CD4-positive, alpha-beta memory T cell (primary cell): ENCODE measurements at regions not wholly inside any gene's neighbourhood (a gene's known extent, or its start where the extent isn't known, plus 50 kb on each side); places are given as distances from the start of the nearest gene placed in this dataset.

Experiments
- CTCF ChIA-PET: fragments of 350-600 bp; sonication (Branson Sonifier 250); formaldehyde crosslinking; loops from one replicate; lab custom pipeline; 2021; ENCODE audit warnings: inconsistent platforms; ENCODE audit not compliant: partially characterized antibody; lab: Charles Lee
- POLR2A ChIA-PET: fragments of 350-600 bp; sonication (Branson Sonifier 250); formaldehyde crosslinking; loops from one replicate; lab custom pipeline; 2021; ENCODE audit not compliant: partially characterized antibody; lab: Charles Lee
- DNase-seq, 5 donors: peaks; one replicate each; pipeline versions ENCODE4 v3.0.0 to v3.0.0-alpha.2; 2020 to 2022; ENCODE audit warnings: mixed read lengths in 1 of 5
- H3K27ac ChIP-seq: one replicate; pipeline ENCODE4 v1.7.0; 2013; ENCODE audit warnings: low read depth, low read length
- H3K27me3 ChIP-seq: 2 replicates; pipeline ENCODE4 v1.7.0; 2013; ENCODE audit warnings: mild to moderate bottlenecking, low read length, moderate library complexity; ENCODE audit not compliant: insufficient read depth
- H3K36me3 ChIP-seq: 2 replicates; pipeline ENCODE4 v1.7.0; 2013; ENCODE audit warnings: mild to moderate bottlenecking, low read length, moderate library complexity; ENCODE audit not compliant: insufficient read depth
- H3K4me1 ChIP-seq: 2 replicates; pipeline ENCODE4 v1.7.0; 2013; ENCODE audit warnings: mild to moderate bottlenecking, low read length, moderate library complexity; ENCODE audit not compliant: insufficient read depth
- H3K4me3 ChIP-seq, 2 donors: one replicate each; pipeline ENCODE4 v1.7.0; 2013; ENCODE audit warnings: low read length in 2 of 2, mild to moderate bottlenecking in 1 of 2
- H3K9me3 ChIP-seq, 2 donors: one replicate each; pipeline ENCODE4 v1.7.0; 2013; ENCODE audit warnings: low read length in 2 of 2, control low read depth in 1 of 2; ENCODE audit not compliant: control insufficient read depth in 1 of 2
- H3K27ac Mint-ChIP-seq, 7 donors: one replicate each; pipeline ENCODE4 v1.8.0; 2020 to 2021; ENCODE audit warnings: mixed read lengths in 7 of 7, mild to moderate bottlenecking in 6 of 7, inconsistent platforms in 3 of 7, moderate library complexity in 3 of 7
- H3K27me3 Mint-ChIP-seq, 2 donors: one replicate each; pipeline ENCODE4 v1.8.0; 2020 to 2021; ENCODE audit warnings: mixed read lengths in 2 of 2
- H3K36me3 Mint-ChIP-seq, 2 donors: one replicate each; pipeline ENCODE4 v1.8.0; 2020 to 2021; ENCODE audit warnings: mixed read lengths in 2 of 2, inconsistent platforms in 1 of 2, mild to moderate bottlenecking in 1 of 2
- H3K4me1 Mint-ChIP-seq, 4 donors: one replicate each; pipeline ENCODE4 v1.8.0; 2020 to 2021; ENCODE audit warnings: mixed read lengths in 4 of 4, mild to moderate bottlenecking in 1 of 4
- H3K4me3 Mint-ChIP-seq, 8 donors: one replicate each; pipeline ENCODE4 v1.8.0; 2020 to 2021; ENCODE audit warnings: mixed read lengths in 8 of 8, mild to moderate bottlenecking in 7 of 8, moderate library complexity in 6 of 8, inconsistent platforms in 3 of 8
- H3K9me3 Mint-ChIP-seq, 8 donors: one replicate each; pipeline ENCODE4 v1.8.0; 2020 to 2021; ENCODE audit warnings: mixed read lengths in 8 of 8, mild to moderate bottlenecking in 5 of 8, inconsistent platforms in 3 of 8, moderate library complexity in 1 of 8
- intact Hi-C: fragments of 100-400 bp; cut with micrococcal nuclease; formaldehyde crosslinking; loops from one replicate; pipeline ENCODE4 v1.15.1; 2023

DNA sequence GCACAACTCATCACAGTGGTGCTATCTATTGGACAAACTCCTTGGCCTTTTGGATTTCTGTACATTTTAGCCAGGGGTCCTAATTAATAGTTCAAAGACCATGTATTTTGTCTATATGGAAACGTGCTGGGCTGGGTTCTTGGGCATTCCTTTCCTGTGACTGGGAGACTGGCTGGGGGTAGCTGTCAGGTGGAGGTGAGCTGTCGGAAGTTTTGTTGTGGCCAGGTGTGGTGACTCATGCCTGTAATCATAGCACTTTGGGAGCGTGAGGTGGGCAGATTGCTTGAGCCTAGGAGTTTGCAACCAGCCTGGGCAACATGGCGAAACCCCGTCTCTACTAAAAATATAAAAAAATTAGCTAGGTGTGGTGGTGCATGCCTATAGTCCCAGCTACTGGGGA, 392.4 kb downstream of the RPS6KC1 start:
- Histone ChIP-seq H3K4me1 (no peaks in the 10 kb centered on the region), H3K36me3 (no peaks in the 10 kb centered on the region), H3K9me3 (no peaks in the 10 kb centered on the region), H3K27me3 (no peaks in the 10 kb centered on the region), H3K4me3 (no peak overlapping the region), H3K27ac (no peak overlapping the region)
- intact Hi-C loops, result no loop called here
- H3K27ac Mint-ChIP-seq, result no peak overlapping the region
- no peak for DNase-seq
- ChIA-PET POLR2A (no interaction called here), CTCF (no interaction called here)
- H3K27me3 Mint-ChIP-seq, result peaks cover 2 to 11% of the 10 kb centered on the region in 2 donors
- H3K9me3 Mint-ChIP-seq, result peaks cover 0 to 6% (median 1%) of the 10 kb centered on the region in 8 donors
- H3K36me3 Mint-ChIP-seq, result no peaks in the 10 kb centered on the region
- H3K4me3 Mint-ChIP-seq, result no peak overlapping the region
- H3K4me1 Mint-ChIP-seq, result no peaks in the 10 kb centered on the region

- Mint-ChIP-seq H3K4me1 (no peaks in the 10 kb centered on the region), H3K4me3 (no peak overlapping the region), H3K27me3 (peaks cover 2 to 11% of the 10 kb centered on the region in 2 donors), H3K9me3 (peaks cover 0 to 3% (median under 1%) of the 10 kb centered on the region in 8 donors), H3K36me3 (no peaks in the 10 kb centered on the region), H3K27ac (no peak overlapping the region)
- no peaks in the 10 kb centered on the region for H3K9me3 ChIP-seq
- intact Hi-C loops, result no loop called here
- no peak for DNase-seq
- H3K27me3 ChIP-seq, result no peaks in the 10 kb centered on the region
- POLR2A ChIA-PET, result no interaction called here
- H3K4me3 ChIP-seq, result no peak overlapping the region
- H3K4me1 ChIP-seq, result no peaks in the 10 kb centered on the region
- no peak overlapping the region for H3K27ac ChIP-seq
- no peaks in the 10 kb centered on the region for H3K36me3 ChIP-seq
- CTCF ChIA-PET, result no interaction called here
Observed at GRCh38 chr1:213444224-213444623, 393.2 kb downstream of the RPS6KC1 start.

- H3K27me3 Mint-ChIP-seq, result peaks cover 2 to 5% of the 10 kb centered on the region in 2 donors
- Histone ChIP-seq H3K36me3 (no peaks in the 10 kb centered on the region), H3K4me1 (no peaks in the 10 kb centered on the region), H3K4me3 (no peak overlapping the region), H3K9me3 (no peaks in the 10 kb centered on the region), H3K27ac (no peak overlapping the region), H3K27me3 (no peaks in the 10 kb centered on the region)
- ChIA-PET POLR2A (no interaction called here), CTCF (no interaction called here)
- H3K36me3 Mint-ChIP-seq, result no peaks in the 10 kb centered on the region
- no peak for DNase-seq
- H3K4me1 Mint-ChIP-seq, result no peaks in the 10 kb centered on the region
- H3K9me3 Mint-ChIP-seq, result peaks cover 0 to 2% (median 0%) of the 10 kb centered on the region in 8 donors
- H3K4me3 Mint-ChIP-seq, result no peak overlapping the region
- intact Hi-C loops, result no loop called here
- H3K27ac Mint-ChIP-seq, result no peak overlapping the region
Observed at GRCh38 chr1:213446496-213446895, 395.5 kb downstream of the RPS6KC1 start.

DNA sequence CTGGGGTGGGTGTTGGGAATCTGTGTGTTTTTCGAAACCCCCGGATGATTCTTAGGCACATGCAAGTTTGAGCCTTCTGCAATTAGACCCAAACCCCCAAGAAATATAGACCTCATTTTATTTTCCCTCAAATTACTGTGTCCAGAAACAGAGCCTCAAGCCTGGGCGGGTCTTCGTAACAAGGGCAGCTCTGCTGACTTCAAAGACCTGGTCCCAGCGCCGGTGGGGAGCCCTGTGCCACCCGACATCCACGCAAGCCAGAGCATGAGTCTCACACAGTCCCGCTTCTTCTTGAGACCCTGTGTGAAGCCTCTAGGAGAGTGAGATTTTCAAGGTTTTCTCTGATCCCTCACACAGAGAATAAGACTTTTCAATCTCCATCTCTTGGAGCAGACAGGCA, 397.3 kb downstream of the RPS6KC1 start:
- H3K9me3 Mint-ChIP-seq, result peaks cover 0 to 2% (median 0%) of the 10 kb centered on the region in 8 donors
- intact Hi-C loops, result no loop called here
- no peaks in the 10 kb centered on the region for H3K36me3 Mint-ChIP-seq
- DNase-seq, result no peak
- no peak overlapping the region for H3K4me3 Mint-ChIP-seq
- Histone ChIP-seq H3K4me3 (no peak overlapping the region), H3K36me3 (no peaks in the 10 kb centered on the region), H3K4me1 (no peaks in the 10 kb centered on the region), H3K9me3 (no peaks in the 10 kb centered on the region), H3K27ac (no peak overlapping the region), H3K27me3 (no peaks in the 10 kb centered on the region)
- CTCF ChIA-PET, result no interaction called here
- H3K27me3 Mint-ChIP-seq, result peaks cover 1 to 3% of the 10 kb centered on the region in 2 donors
- H3K27ac Mint-ChIP-seq, result no peak overlapping the region
- H3K4me1 Mint-ChIP-seq, result no peaks in the 10 kb centered on the region
- POLR2A ChIA-PET, result no interaction called here

- CTCF ChIA-PET, result no interaction called here
- no peak overlapping the region for H3K4me3 ChIP-seq
- H3K36me3 Mint-ChIP-seq, result no peaks in the 10 kb centered on the region
- no peaks in the 10 kb centered on the region for H3K36me3 ChIP-seq
- peaks cover 0 to 2% of the 10 kb centered on the region in 2 donors for H3K27me3 Mint-ChIP-seq
- POLR2A ChIA-PET, result no interaction called here
- H3K4me1 Mint-ChIP-seq, result no peaks in the 10 kb centered on the region
- intact Hi-C loops, result no loop called here
- no peaks in the 10 kb centered on the region for H3K9me3 Mint-ChIP-seq
- no peaks in the 10 kb centered on the region for H3K4me1 ChIP-seq
- no peak overlapping the region for H3K4me3 Mint-ChIP-seq
- H3K27ac ChIP-seq, result no peak overlapping the region
- no peak overlapping the region for H3K27ac Mint-ChIP-seq
- DNase-seq, result no peak
- no peaks in the 10 kb centered on the region for H3K9me3 ChIP-seq
- H3K27me3 ChIP-seq, result no peaks in the 10 kb centered on the region
Observed at GRCh38 chr1:213448776-213449175, 397.7 kb downstream of the RPS6KC1 start.

DNA sequence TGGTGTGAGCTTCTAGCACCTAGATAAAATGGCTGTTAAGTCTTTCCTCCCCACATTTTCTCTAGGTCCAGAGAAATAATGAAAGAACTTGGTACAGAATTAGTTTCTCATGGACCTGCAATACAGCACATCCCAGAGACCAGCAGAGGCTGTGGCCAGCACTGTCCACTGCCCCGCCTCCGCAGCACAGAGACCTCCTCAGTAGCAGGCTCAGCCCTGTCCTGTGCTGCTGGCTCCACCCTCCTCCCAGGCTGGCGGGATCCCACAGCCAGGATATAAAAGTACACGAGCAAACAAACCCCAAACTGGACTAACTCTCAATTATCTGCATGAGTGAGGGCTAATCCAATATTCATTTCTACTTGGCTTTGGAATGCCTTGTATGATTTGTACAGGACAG, 401.5 kb downstream of the RPS6KC1 start:
- Mint-ChIP-seq H3K36me3 (no peaks in the 10 kb centered on the region), H3K27me3 (peaks cover 0 to 2% of the 10 kb centered on the region in 2 donors), H3K9me3 (no peaks in the 10 kb centered on the region), H3K4me3 (no peak overlapping the region), H3K4me1 (no peaks in the 10 kb centered on the region), H3K27ac (no peak overlapping the region)
- H3K27ac ChIP-seq, result no peak overlapping the region
- no peaks in the 10 kb centered on the region for H3K36me3 ChIP-seq
- CTCF ChIA-PET, result no interaction called here
- H3K4me1 ChIP-seq, result no peaks in the 10 kb centered on the region
- H3K27me3 ChIP-seq, result no peaks in the 10 kb centered on the region
- intact Hi-C loops, result no loop called here
- POLR2A ChIA-PET, result no interaction called here
- no peaks in the 10 kb centered on the region for H3K9me3 ChIP-seq
- no peak for DNase-seq
- H3K4me3 ChIP-seq, result no peak overlapping the region

- Histone ChIP-seq H3K36me3 (no peaks in the 10 kb centered on the region), H3K4me1 (no peaks in the 10 kb centered on the region), H3K4me3 (no peak overlapping the region), H3K9me3 (no peaks in the 10 kb centered on the region), H3K27ac (no peak overlapping the region), H3K27me3 (no peaks in the 10 kb centered on the region)
- Mint-ChIP-seq H3K27ac (no peak overlapping the region), H3K9me3 (peaks cover 0 to 12% (median 5%) of the 10 kb centered on the region in 8 donors), H3K4me3 (no peak overlapping the region), H3K4me1 (no peaks in the 10 kb centered on the region), H3K27me3 (peaks cover 2 to 6% of the 10 kb centered on the region in 2 donors), H3K36me3 (no peaks in the 10 kb centered on the region)
- intact Hi-C loops, result no loop called here
- ChIA-PET CTCF (no interaction called here), POLR2A (no interaction called here)
- DNase-seq, result no peak
Observed at GRCh38 chr1:213457186-213457585, 406.1 kb downstream of the RPS6KC1 start.

DNA sequence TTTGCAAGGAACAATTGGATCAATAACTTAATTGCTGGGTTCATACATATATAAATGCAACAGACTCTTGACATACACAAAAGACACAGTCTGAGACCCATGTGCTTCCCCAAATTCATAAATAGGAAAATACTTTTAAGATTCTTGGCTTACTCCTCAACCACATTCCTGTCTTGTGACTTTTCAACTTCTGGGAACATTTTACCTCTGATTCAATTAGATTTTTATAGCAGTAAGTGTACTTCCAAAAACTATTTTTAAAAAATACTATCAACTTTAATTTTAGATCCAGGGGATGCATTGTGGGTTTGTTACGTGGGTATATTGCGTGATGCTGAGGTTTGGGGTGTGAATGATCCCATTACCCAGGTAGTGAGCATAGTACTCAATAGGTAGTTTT, 406.7 kb downstream of the RPS6KC1 start:
- peaks cover 0 to 16% (median 5%) of the 10 kb centered on the region in 8 donors for H3K9me3 Mint-ChIP-seq
- POLR2A ChIA-PET, result no interaction called here
- H3K36me3 Mint-ChIP-seq, result no peaks in the 10 kb centered on the region
- no peaks in the 10 kb centered on the region for H3K36me3 ChIP-seq
- no peaks in the 10 kb centered on the region for H3K4me1 ChIP-seq
- DNase-seq, result no peak
- no peak overlapping the region for H3K4me3 ChIP-seq
- H3K9me3 ChIP-seq, result no peaks in the 10 kb centered on the region
- intact Hi-C loops, result no loop called here
- H3K4me3 Mint-ChIP-seq, result no peak overlapping the region
- H3K27ac ChIP-seq, result no peak overlapping the region
- H3K27me3 ChIP-seq, result no peaks in the 10 kb centered on the region
- CTCF ChIA-PET, result no interaction called here
- H3K4me1 Mint-ChIP-seq, result no peaks in the 10 kb centered on the region
- no peak overlapping the region for H3K27ac Mint-ChIP-seq
- H3K27me3 Mint-ChIP-seq, result peaks cover 2 to 6% of the 10 kb centered on the region in 2 donors
